DND-41 (cell line): ENCODE measurements at regions not wholly inside any gene's neighbourhood (a gene's known extent, or its start where the extent isn't known, plus 50 kb on each side); places are given as distances from the start of the nearest gene placed in this dataset.

Experiments used
- ATAC-seq: fragments of 200-7000 bp; cut with Tn5 transposase; 3 replicates; pipeline ENCODE4 v1.9.1; 2021; ENCODE audit warnings: low read depth; ENCODE audit not compliant: insufficient read depth
- DNase-seq: peaks from one replicate; pipeline ENCODE4 v3.0.0-alpha.2; 2020
- H2AFZ ChIP-seq: 2 replicates; pipeline ENCODE4 v1.6.0; 2012; ENCODE audit warnings: low read depth, low read length
- H3K27ac ChIP-seq: 2 replicates; pipeline ENCODE4 v1.5.1; 2012; ENCODE audit warnings: low read length, inconsistent platforms
- H3K27me3 ChIP-seq: fragments of 200-600 bp; sonication (generic); 2 replicates; pipeline ENCODE4 v1.6.0; 2012; ENCODE audit warnings: low read length, mild to moderate bottlenecking, inconsistent platforms; ENCODE audit not compliant: insufficient read depth, poor library complexity
- H3K36me3 ChIP-seq: 2 replicates; pipeline ENCODE4 v1.5.1; 2012; ENCODE audit warnings: low read length, inconsistent platforms; ENCODE audit not compliant: insufficient read depth
- H3K4me1 ChIP-seq: 2 replicates; pipeline ENCODE4 v1.5.1; 2012; ENCODE audit warnings: mild to moderate bottlenecking, low read length; ENCODE audit not compliant: insufficient read depth
- H3K4me2 ChIP-seq: 2 replicates; pipeline ENCODE4 v1.6.0; 2012; ENCODE audit warnings: mild to moderate bottlenecking, moderate library complexity, low read length, inconsistent platforms; ENCODE audit not compliant: insufficient read depth
- H3K4me3 ChIP-seq, 2 experiments: fragments of 200-600 bp in 1 of 2; shearing (Covaris generic) in 1 of 2; 2 replicates each; pipeline ENCODE4 v1.5.1; 2012 to 2016; ENCODE audit warnings: inconsistent platforms in 2 of 2, low read length in 2 of 2, mild to moderate bottlenecking in 2 of 2, low read depth in 1 of 2, moderate library complexity in 1 of 2
- H3K79me2 ChIP-seq: 2 replicates; pipeline ENCODE4 v1.6.0; 2012; ENCODE audit warnings: low read length, inconsistent platforms; ENCODE audit not compliant: insufficient read depth
- H3K9ac ChIP-seq: 2 replicates; pipeline ENCODE4 v1.6.0; 2012; ENCODE audit warnings: low read depth, mild to moderate bottlenecking, inconsistent platforms, low read length, moderate library complexity
- H3K9me3 ChIP-seq: 2 replicates; pipeline ENCODE4 v1.5.1; 2012; ENCODE audit warnings: low read length, moderate library complexity, mild to moderate bottlenecking, inconsistent platforms; ENCODE audit not compliant: insufficient read depth, severe bottlenecking
- H4K20me1 ChIP-seq: 2 replicates; pipeline ENCODE4 v1.6.0; 2012; ENCODE audit warnings: low read length; ENCODE audit not compliant: insufficient read depth
- CTCF ChIP-seq: IDR thresholded peaks from 2 replicates; pipeline ENCODE4 v1.5.1; 2012; ENCODE audit warnings: borderline replicate concordance, low read length, moderate library complexity, mild to moderate bottlenecking; ENCODE audit not compliant: poor library complexity, severe bottlenecking; ENCODE audit errors: extremely low read depth
- EZH2 ChIP-seq: IDR thresholded peaks from 3 replicates; pipeline ENCODE4 v1.6.1; 2012; ENCODE audit warnings: borderline replicate concordance, low read depth, mild to moderate bottlenecking, moderate library complexity, low read length, inconsistent platforms; ENCODE audit not compliant: severe bottlenecking

DNA sequence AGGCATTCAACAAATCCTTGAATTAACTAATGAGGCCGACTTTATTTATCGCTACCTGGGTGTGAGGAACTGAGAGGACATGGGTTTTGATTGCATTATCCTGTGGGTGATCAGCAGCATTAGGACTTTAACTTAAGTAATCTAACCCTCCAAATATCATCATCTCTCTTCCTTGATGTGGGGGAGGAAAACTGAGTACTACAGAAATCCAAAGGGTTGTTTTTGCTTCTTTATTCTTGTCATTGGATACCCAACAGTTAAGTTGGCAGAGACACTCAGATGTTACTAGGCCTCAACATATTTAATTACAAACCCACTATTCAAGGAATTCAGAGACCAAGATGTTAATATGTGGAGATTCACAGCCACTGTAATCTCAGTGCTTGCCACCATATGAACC, 97.4 kb upstream of the ST6GALNAC5 start:
- H3K27me3 ChIP-seq = peaks cover 2% of the 10 kb centered on the region
- no peaks in the 10 kb centered on the region for H3K4me1 ChIP-seq
- H4K20me1 ChIP-seq = no peaks in the 10 kb centered on the region
- H3K9ac ChIP-seq = no peak overlapping the region
- ATAC-seq (no peak), DNase-seq (no peak)
- H3K4me2 ChIP-seq = no peak overlapping the region
- TF ChIP-seq EZH2 (no peak), CTCF (no peak)
- H3K4me3 ChIP-seq = no peak overlapping the region
- H3K27ac ChIP-seq = no peak overlapping the region
- H3K9me3 ChIP-seq = no peaks in the 10 kb centered on the region
- no peaks in the 10 kb centered on the region for H3K79me2 ChIP-seq
- H3K36me3 ChIP-seq = no peaks in the 10 kb centered on the region
- no peak overlapping the region for H2AFZ ChIP-seq

GRCh38 chr1:76770979-76771378, 96.3 kb upstream of the ST6GALNAC5 start:
- H4K20me1 ChIP-seq = no peaks in the 10 kb centered on the region
- H3K79me2 ChIP-seq = no peaks in the 10 kb centered on the region
- H3K36me3 ChIP-seq = no peaks in the 10 kb centered on the region
- H3K27ac ChIP-seq = no peak overlapping the region
- H3K4me2 ChIP-seq = no peak overlapping the region
- TF ChIP-seq CTCF (no peak), EZH2 (no peak)
- no peaks in the 10 kb centered on the region for H3K9me3 ChIP-seq
- H3K4me3 ChIP-seq = no peak overlapping the region
- no peak overlapping the region for H3K9ac ChIP-seq
- no peak overlapping the region for H2AFZ ChIP-seq
- H3K4me1 ChIP-seq = no peaks in the 10 kb centered on the region
- DNase-seq = no peak
- H3K27me3 ChIP-seq = peaks cover 2% of the 10 kb centered on the region
- no peak for ATAC-seq

- H3K9ac ChIP-seq = no peak overlapping the region
- H3K4me1 ChIP-seq = no peaks in the 10 kb centered on the region
- H3K9me3 ChIP-seq = peaks cover 3% of the 10 kb centered on the region
- H3K27ac ChIP-seq = no peak overlapping the region
- H3K27me3 ChIP-seq = no peaks in the 10 kb centered on the region
- no peak overlapping the region for H2AFZ ChIP-seq
- H3K4me2 ChIP-seq = no peak overlapping the region
- no peak overlapping the region for H3K4me3 ChIP-seq
- no peak for ATAC-seq
- no peaks in the 10 kb centered on the region for H3K36me3 ChIP-seq
- no peaks in the 10 kb centered on the region for H3K79me2 ChIP-seq
- H4K20me1 ChIP-seq = no peaks in the 10 kb centered on the region
- TF ChIP-seq EZH2 (no peak), CTCF (no peak)
- DNase-seq = no peak
Observed at GRCh38 chr1:76781447-76781846, 85.8 kb upstream of the ST6GALNAC5 start.

DNA sequence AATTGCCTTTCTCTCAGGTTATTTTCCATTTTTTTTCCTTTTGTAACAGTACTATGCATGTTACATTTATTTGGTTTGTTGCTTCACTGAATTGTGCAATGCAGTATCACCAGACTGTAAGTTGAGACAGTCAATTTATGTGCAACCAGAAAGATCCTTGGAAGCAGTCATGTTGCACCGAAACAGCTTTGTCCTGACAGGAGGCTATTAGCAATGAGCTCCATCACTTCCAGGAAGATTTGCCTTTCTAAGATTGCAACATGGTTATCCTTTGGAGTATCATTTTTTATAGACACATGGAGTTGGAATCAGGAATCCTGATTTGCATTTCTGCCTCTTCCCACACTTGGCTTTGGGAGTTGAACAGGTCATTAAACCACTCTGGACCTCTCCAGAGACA, 84.5 kb upstream of the ST6GALNAC5 start:
- H4K20me1 ChIP-seq = no peaks in the 10 kb centered on the region
- H3K4me2 ChIP-seq = no peak overlapping the region
- no peak overlapping the region for H3K4me3 ChIP-seq
- H3K36me3 ChIP-seq = no peaks in the 10 kb centered on the region
- H3K4me1 ChIP-seq = no peaks in the 10 kb centered on the region
- peaks cover 3% of the 10 kb centered on the region for H3K9me3 ChIP-seq
- H3K79me2 ChIP-seq = no peaks in the 10 kb centered on the region
- DNase-seq (no peak), ATAC-seq (no peak)
- H2AFZ ChIP-seq = no peak overlapping the region
- H3K27me3 ChIP-seq = no peaks in the 10 kb centered on the region
- no peak overlapping the region for H3K9ac ChIP-seq
- TF ChIP-seq CTCF (no peak), EZH2 (no peak)
- H3K27ac ChIP-seq = no peak overlapping the region
